Head of caudate nucleus (tissue), 42 donors: ENCODE measurements at regions not wholly inside any gene's neighbourhood (a gene's known extent, or its start where the extent isn't known, plus 50 kb on each side); places are given as distances from the start of the nearest gene placed in this dataset.

ENCODE experiments used
- DNase-seq, 42 donors: peaks; one replicate each; pipeline versions ENCODE4 v3.0.0 to v3.0.0-alpha.2; 2020 to 2021; ENCODE audit warnings: mixed read lengths in 7 of 42
- intact Hi-C: fragments of 100-400 bp; cut with DNase I; formaldehyde crosslinking; loops from one replicate; pipeline ENCODE4 v1.15.0; 2022

DNA sequence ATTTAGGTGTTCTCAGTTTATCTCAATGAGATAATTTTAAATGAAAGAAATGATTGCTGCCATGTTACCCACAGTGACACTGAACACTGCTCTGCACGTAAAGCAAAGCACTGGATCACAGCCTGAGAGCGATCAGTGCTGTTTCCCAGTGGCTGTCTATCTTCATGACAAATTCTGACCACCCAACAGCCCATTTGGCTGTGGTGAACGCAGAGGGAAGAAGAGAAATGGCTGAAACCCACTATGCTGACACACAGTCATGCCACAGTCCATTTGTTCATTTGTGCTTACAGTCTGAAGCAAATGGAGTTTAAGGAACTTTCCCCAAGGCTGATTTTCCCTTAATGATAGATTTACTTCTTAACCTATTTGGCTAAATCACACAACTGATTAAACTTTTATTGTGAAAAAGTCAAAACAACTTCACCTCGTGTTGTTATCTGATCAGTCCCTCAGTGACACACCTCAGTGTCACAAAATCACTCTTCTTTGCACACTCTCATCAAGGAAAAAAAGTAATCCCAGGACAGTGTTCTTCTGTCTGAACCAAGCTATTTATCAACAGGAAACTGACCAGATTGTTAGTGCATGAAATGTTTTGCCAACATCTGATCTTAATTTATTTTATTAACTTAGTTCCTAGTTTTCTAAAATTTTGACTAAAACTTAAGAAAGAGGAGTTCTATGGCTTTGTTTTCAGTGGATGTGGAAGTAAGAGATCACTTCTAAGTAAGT is 225.1 kb downstream of the TBX18 start:
- intact Hi-C loops, result no loop called here
- no peak for DNase-seq

DNA sequence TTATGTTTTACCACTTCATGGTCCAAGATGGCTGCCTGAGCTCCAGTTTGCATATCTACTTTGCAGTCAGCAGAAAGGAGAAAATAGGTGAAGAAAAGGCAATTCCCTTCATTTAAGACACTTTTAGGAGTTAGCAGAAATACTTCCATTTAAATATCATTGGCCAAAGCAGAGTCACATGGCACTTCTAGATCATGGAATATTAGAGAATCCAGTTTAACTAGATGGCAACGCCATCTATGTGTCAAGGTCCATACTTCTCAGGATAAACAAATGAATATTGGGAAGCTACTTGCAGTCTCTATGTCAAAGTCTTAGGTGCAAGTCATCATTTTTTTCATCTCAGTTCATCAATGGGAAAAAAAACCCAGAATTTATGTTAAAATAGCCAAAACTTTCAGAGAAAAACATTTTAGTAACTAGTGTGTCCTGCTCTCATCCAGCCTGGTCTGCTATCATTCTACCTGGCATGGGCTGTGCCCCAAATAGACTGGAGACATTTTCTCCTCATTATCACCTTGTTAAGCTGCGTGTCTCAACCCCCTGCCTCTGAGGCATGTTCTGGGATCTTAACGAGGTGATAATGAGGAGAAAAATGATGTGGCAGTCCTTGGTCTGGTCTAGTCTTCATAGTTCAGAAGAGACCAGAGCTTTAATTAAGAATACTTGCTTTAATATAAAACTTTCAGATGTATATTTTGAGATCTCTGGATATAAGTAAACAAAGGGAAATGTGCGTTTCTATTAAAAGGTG is 227.3 kb downstream of the TBX18 start:
- DNase-seq, result no peak
- intact Hi-C loops, result no loop called here

- DNase-seq, result no peak
- intact Hi-C loops, result no loop called here
Measured at GRCh38 chr6:84528201-84528600, 236.2 kb downstream of the TBX18 start.

DNA sequence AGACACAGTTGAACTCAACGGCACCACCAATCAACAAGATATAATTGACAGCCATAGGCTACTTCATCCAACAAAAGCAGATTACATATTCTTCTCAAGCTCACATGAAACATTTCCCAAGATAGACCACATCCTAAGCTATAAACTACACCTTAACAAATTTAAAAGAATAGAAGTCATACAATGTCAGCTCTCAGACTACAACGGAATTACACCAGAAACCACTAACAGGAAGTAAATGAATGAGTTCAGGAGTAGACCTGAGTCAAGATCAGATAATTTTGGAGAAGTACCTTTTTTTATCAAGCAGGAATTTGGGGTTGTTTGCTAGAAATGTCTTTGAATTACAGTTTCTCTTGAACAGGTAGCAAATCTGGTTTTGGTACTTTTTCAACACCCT is 237.8 kb downstream of the TBX18 start:
- intact Hi-C loops, result no loop called here
- DNase-seq, result no peak

DNA sequence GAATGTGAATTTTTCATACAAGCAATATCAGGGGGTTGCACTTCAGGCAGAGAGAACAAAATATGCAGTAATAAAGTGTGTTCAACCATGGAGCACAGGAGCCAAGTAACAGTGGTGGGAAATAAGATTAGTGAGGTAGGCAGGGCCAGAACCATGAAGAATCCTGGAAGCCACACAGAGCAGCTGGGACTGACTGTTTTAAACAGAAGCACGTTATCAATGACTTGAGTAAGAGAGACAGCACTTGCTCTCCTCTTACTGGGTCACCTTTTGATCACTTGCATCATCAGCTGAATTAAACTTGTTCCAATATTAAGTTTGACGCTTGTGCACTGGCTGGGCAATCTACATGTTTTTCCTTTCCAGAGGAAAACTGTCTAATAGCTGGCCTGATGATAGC is 238.5 kb downstream of the TBX18 start:
- DNase-seq, result no peak
- intact Hi-C loops, result no loop called here

GRCh38 chr6:84524636-84525035 is 239.8 kb downstream of the TBX18 start:
- intact Hi-C loops, result no loop called here
- DNase-seq, result no peak

DNA sequence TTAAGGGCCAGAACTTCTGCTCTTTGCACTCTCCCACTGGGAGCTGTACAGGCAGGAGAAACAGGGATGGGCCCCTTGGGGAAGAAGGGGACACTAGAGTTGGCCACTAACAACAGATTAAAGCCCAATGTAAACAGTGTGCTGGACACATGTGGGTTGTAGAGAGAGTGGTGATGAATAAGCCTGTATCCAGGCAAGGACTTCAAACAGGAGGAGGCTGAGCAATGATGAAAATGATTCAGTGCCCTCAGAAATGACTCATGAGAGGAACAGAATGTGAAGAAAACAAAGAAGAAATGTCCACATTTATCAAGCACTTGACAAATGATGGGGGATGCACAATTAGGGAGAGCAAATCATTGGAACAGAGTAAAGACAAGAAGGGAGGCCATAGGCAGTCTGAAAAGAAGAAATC is 242.3 kb downstream of the TBX18 start:
- DNase-seq, result no peak
- intact Hi-C loops, result no loop called here

DNA sequence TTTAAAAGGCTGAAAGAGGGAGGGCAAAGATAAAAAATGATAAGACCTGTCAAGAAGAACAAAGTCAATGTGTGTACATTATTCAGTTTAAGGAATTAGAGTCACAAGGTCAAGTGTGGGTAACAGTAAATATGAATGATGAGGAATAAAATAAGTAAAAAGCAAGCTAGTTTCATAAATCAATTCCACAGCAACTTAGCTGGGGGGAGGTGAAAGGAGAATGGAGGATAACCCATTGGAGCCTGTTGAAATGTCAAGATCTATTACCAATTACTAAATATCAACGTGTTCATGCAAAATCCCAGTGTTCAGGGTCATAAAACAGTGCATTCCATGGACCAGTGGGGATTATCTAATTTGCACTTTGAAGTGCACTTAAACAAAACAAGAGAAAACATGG is 242.9 kb downstream of the TBX18 start:
- intact Hi-C loops, result no loop called here
- DNase-seq, result no peak

GRCh38 chr6:84517741-84518530 is 246.5 kb downstream of the TBX18 start:
- intact Hi-C loops, result no loop called here
- DNase-seq, result no peak

DNA sequence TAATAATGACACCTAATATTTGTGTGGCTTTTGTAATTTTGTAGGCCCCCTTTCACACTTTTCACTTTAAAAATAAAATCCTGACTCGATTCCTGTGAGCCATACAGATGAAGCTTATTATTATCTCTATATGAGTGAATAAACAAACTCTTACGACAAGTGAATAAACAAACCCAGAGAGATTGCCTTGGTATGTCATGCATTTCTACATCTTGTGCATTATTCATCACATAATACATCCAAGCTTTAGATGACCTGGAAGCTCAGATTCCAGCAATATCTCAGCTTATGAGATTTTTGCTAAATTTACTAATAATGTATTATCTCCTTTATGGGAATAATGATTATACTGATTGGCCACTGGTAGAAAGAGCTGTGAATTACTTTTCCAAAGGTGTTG is 248.2 kb downstream of the TBX18 start:
- DNase-seq, result no peak
- intact Hi-C loops, result no loop called here

DNA sequence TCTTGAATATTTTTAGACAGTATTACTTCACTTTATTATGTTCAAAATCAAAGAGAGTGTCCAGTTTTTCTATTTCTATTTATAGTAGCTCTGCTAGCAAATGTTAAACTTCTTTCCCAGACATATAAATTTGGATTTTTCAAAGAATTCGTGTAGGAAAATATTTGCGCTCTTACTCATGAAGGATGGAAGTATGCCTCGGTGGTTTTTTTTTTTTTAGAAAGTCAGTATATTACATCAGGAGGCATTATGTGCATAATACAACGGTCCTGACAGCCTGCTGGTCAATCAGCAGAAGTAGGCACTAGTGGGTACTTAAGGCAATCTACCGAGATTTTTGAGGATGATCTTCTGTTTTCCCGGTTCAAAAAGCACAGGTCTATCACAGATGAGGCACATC is 249.3 kb downstream of the TBX18 start:
- DNase-seq, result no peak
- intact Hi-C loops, result no loop called here

DNA sequence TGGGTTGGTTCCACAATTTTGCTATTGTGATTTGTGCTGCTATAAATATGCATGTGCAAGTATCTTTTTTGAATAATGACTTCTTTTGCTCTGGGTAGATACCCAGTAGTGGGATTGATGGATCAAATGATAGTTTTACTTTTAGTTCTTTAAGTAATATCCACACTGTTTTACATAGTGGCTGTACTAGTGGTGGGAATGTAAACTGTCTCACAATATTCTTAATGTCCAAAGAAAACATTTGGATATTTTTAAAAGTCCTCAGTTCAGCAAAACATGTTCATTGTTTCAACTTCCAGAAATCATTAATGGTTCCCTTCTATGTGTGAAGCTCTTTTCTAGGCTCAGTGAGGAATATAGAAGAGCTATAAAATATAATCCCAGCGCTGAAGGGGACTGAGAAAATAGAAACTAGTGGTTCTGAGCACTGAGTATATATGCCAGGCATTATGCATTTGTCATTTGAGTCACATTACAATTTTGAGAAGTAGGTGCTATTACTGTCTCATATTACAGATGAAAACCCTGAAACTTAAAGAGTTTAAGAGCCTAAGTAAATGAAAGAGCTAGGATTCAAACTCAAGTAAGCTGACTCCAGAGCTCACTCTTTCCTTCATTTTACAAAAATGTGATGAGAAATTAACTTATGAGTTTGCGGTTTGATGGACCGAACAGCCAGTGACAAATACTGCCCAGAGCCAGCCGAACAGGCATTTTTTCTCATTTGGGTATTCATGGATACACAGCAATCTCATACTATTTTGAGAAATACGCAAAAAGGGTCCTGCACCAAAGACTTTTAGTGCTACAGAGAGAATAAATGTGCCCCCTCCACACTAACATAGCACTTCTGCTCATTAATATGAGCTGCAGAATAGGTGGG is 250.1 kb downstream of the TBX18 start:
- intact Hi-C loops, result no loop called here
- DNase-seq, result no peak

- DNase-seq, result no peak
- intact Hi-C loops, result no loop called here
Measured at GRCh38 chr6:84512391-84512790, 252.0 kb downstream of the TBX18 start.

DNA sequence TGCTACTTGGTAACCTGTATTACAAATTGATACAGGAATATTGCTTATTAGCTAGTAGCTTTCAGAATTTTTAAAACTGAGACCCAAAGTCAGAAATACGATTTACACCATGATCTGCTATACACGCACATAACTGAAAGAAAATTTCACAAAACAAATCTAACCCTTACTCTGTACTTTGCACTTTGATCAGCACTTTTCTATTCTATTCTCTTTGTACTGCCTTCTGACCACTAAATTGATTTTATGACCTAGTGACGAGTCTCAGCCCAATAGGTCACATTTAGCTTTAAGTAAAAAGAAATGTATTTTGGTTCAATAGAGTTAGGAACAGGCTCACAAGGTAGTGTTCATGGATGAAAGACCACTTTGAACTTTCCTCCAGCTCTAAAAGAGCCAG is 252.5 kb downstream of the TBX18 start:
- intact Hi-C loops, result no loop called here
- DNase-seq, result no peak

DNA sequence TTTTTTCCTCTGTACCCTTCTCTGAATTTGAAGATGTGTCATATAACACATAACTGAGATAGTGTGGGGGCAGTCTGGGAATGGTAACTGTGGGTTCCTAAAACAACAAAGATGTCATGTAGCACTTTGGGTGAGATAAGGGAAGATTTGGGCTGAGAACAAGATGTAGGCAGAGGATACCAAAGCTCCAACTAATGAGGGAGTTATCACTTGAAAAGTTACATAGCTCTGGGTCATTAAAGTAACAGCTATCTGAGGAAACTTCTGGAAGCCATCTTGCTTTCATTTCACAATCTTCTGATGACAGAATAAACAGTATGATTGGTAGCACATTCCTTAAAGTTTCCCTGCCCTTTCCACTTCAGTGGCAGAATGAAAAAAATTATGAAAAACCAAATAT is 255.4 kb downstream of the TBX18 start:
- no peak for DNase-seq
- intact Hi-C loops, result no loop called here

- intact Hi-C loops, result no loop called here
Measured at GRCh38 chr6:84508334-84508733, 256.1 kb downstream of the TBX18 start.

DNA sequence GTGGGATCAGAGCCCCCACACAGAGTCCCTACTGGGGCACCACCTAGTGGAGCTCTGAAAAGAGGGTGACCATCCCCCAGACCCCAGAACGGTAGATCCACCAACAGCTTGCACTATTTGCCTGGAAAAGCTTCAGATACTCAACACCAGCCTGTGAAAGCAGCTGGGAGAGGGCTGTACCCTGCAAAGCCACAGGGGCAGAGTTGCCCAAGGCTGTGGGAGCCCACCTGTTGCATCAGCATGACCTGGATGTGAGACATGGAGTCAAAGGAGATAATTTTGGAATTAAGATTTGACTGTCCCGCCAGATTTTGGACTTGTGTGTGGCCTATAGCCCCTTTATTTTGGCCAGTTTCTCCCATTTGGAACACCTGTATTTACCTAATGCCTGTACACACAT is 260.4 kb downstream of the TBX18 start:
- no peak for DNase-seq
- intact Hi-C loops, result no loop called here

More at GRCh38 chr6:84508334-84508733, 256.1 kb downstream of the TBX18 start:
- DNase-seq, result no peak

DNA sequence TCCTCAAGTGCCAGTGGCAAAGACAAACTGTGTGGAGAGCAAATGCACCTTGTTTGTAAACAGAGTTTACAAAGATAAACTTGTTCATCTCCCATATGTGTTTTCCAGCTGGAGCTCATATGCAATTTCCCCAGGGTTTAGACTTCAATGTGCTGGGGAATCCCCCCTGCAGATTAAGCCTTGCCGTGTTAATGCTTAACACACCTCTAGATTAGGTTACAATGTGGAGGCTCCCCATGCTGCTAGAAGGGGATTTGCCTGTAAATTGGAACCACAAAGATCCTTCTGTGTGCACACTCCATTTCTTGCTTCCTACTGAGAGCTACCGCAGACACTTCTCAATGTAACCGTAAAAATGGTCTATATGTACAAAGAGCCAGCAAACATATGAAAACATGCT is 263.1 kb downstream of the TBX18 start:
- intact Hi-C loops, result no loop called here
- no peak for DNase-seq

- no peak for DNase-seq
- intact Hi-C loops, result no loop called here
Measured at GRCh38 chr6:84500726-84501125, 263.7 kb downstream of the TBX18 start.
